ENCODE measurements at regions not wholly inside any gene's neighbourhood (a gene's known extent, or its start where the extent isn't known, plus 50 kb on each side); places are given as distances from the start of the nearest gene placed in this dataset.

DNA sequence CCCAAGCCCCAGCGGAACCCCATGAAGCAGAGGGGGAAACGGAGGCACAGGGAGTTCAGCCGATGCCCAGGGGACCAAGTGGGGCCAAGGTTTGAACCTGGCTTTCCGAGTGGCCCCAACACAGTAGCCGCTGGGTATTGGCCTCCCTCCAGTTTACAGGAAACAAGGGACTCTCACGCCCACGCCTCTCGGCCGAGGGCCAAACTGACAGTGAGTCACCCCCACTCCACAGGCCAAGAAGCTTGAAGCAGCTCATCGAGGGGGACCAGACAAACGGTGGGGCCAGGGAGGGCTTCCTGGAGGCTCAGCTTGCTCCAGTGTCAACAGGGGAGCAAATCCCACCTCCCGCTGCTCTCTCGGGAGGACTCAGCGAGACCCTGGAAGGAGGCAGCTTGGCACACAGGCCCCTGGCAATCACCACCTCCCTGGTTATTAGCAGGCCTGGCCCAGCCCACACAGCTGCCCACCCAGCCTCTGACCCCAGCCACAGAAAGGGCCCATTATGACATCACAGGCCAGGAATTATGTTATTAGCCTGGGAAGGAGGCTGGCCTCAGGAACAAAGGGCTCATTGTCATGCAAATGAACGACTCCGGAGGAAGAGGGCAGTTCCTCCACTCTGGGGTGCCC, 54.6 kb downstream of the NCOR2 start:
- Histone ChIP-seq H3K36me3 (peaks cover 0 to 12% (median 3%) of the 10 kb centered on the region in 9 donors), H3K4me1 (peaks cover 14 to 99% (median 87%) of the 10 kb centered on the region in 12 donors), H3K9me3 (peaks cover 0 to 3% (median 0%) of the 10 kb centered on the region in 12 donors), H3K4me3 (no peak overlapping the region), H3K27ac (peak overlapping the region; percentile 19 to 83 (median 68)), H3K27me3 (no peaks in the 10 kb centered on the region)
- WGBS, 4 donors: 18 to 33% (median 22%) methylated on average over 13 to 16 of the region's 16 CpGs
- DNase-seq: peak; percentile 85 to 94 (median 90)
- ATAC-seq: peak in 3 of 4 donors; percentile 13 to 53 (median 43)
- intact Hi-C loops (cut with DNase I): loop anchor here in 5 of 10 donors (5.0 to 10.0 kb wide), 7 partner anchors 58 to 402 kb away; partner anchors contain the start of gene UBC (in 1 of the 5)
- no peak for TF ChIP-seq POLR2A (IDR thresholded peaks at IDR 0.05)
- TF ChIP-seq, protein P1, sequence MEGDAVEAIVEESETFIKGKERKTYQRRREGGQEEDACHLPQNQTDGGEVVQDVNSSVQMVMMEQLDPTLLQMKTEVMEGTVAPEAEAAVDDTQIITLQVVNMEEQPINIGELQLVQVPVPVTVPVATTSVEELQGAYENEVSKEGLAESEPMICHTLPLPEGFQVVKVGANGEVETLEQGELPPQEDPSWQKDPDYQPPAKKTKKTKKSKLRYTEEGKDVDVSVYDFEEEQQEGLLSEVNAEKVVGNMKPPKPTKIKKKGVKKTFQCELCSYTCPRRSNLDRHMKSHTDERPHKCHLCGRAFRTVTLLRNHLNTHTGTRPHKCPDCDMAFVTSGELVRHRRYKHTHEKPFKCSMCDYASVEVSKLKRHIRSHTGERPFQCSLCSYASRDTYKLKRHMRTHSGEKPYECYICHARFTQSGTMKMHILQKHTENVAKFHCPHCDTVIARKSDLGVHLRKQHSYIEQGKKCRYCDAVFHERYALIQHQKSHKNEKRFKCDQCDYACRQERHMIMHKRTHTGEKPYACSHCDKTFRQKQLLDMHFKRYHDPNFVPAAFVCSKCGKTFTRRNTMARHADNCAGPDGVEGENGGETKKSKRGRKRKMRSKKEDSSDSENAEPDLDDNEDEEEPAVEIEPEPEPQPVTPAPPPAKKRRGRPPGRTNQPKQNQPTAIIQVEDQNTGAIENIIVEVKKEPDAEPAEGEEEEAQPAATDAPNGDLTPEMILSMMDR (IDR thresholded peaks at IDR 0.05): no peak

DNA sequence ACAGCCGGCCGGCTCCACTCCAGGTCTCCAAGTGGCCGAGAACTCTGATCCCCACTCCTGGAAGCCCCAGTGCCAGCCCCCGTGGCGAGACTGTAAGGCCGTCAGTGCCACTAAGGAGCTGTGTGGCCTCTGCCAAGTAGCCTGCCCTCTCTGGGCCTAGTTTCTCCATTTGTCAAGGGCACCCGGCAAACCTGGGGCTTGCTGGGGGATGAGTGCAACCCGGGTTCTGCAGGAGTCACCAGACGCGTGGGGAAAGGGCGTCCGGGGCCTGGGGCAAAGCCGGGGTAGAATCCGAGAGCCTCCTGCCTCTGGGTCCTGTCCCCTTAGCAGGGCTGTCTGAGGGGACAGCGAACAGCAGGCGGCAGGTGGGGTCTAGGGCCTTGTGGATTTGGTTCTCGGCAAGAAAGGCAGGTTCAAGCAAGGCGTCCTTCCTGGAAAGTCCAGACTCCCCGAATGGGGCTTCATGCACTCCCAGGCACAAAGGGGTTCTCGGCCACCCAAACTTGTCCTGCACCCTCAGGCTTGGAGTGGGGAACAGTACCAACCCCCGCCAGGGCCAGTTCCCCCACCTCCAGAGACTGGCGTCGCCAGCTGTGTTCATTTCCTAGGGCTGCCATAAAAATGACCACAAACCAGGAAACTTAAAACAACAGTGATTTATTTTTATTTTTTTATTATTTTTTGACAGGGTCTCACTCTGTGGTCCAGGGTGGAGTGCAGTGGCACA, 56.0 kb downstream of the NCOR2 start:
- ATAC-seq (no peak), DNase-seq (peak in 1 of 5 donors; percentile 55)
- intact Hi-C loops (cut with DNase I): loop anchor here in 5 of 10 donors (5.0 to 10.0 kb wide), 7 partner anchors 57 to 403 kb away; partner anchors contain the start of gene UBC (in 1 of the 5)
- Histone ChIP-seq H3K4me3 (no peak overlapping the region), H3K9me3 (peaks cover 0 to 3% (median 0%) of the 10 kb centered on the region in 12 donors), H3K4me1 (peaks cover 14 to 99% (median 88%) of the 10 kb centered on the region in 12 donors), H3K27me3 (no peaks in the 10 kb centered on the region), H3K36me3 (peaks cover 0 to 12% (median 3%) of the 10 kb centered on the region in 9 donors), H3K27ac (peak overlapping the region in 5 of 12 donors; percentile 6 to 83 (median 71))
- TF ChIP-seq, protein P1 (IDR thresholded peaks at IDR 0.05): no peak
- no peak for TF ChIP-seq POLR2A (IDR thresholded peaks at IDR 0.05)
- WGBS, 4 donors: 84 to 92% (median 90%) methylated on average over 21 to 23 of the region's 23 CpGs

DNA sequence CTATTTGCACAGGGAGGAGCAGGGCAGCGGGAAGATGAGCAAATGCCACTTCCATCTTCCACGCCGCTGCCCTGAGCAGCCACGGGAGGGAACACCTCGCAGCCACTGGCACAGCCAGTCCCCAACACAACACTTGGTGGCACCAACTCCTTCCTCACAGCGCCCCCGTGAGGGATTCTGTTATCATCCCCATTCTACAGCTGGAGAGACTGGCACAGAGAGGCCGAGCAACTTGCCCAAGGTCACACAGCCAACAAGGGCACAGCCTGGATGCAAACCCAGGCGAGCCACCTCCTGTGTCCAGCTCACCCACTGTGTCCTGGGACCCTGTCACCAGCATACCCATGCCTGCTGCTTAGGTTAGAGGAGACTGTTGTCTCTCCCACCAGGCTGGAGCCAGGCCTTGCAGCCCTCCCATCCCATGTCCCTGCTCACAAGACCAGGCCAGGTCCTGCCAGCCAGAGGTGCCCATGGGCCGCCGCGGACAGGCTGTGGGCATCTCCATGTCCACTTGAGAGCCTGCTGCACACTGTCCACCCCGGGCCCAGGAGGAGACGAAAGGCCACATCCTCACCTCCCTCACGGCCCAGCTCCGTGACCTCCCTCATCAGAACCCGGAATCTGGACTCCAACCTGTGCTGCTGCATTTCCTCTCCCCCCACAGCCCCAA, 57.0 kb downstream of the NCOR2 start:
- H3K9me3 ChIP-seq: peaks cover 0 to 3% (median 0%) of the 10 kb centered on the region in 12 donors
- TF ChIP-seq, protein P1 (IDR thresholded peaks at IDR 0.05): peak in 3 of 12 donors; percentile 9 to 15 (median 12)
- no peak for TF ChIP-seq POLR2A (IDR thresholded peaks at IDR 0.05)
- ATAC-seq (peak in 1 of 4 donors; percentile 0), DNase-seq (peak in 1 of 5 donors; percentile 58)
- peaks cover 14 to 99% (median 88%) of the 10 kb centered on the region in 12 donors for H3K4me1 ChIP-seq
- intact Hi-C loops (cut with DNase I): loop anchor here in 5 of 10 donors (5.0 to 10.0 kb wide), 7 partner anchors 56 to 404 kb away; partner anchors contain the start of gene UBC (in 1 of the 5)
- peaks cover 0 to 12% (median 3%) of the 10 kb centered on the region in 9 donors for H3K36me3 ChIP-seq
- no peak overlapping the region for H3K4me3 ChIP-seq
- peak overlapping the region; percentile 71 to 92 (median 80) for H3K27ac ChIP-seq
- WGBS, 4 donors: 78 to 83% (median 81%) methylated on average over 15 to 17 of the region's 17 CpGs
- no peaks in the 10 kb centered on the region for H3K27me3 ChIP-seq
